ENCODE measurements at regions not wholly inside any gene's neighbourhood (a gene's known extent, or its start where the extent isn't known, plus 50 kb on each side); places are given as distances from the start of the nearest gene placed in this dataset.

DNA sequence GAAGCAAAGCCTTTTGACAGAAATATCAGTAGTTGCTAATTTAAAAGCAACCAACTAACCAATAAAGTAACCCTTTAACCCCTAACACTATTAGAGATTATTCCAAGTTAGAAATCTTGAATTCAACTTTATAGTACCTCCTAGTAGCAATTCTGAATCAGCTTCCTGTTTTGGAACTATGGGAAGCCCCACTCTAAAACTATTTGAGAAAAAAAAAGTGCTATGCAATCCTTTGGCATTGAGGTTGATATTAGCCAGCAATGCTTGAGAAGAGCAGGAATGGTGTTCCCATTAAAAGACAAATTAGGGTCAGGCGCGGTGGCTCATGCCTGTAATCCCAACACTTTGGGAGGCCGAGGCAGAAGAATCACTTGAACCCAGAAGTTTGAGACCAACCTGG, 306.2 kb upstream of the ZFP64 start:
- Histone ChIP-seq H3K9me3 (ENCODE audit: low read length) (no peaks in the 10 kb centered on the region), H3K9ac (ENCODE audit: insufficient read depth, low read depth, low read length) (no peak overlapping the region), H2AFZ (ENCODE audit: low read length) (no peak overlapping the region), H3K79me2 (ENCODE audit: insufficient read depth, low read length) (no peaks in the 10 kb centered on the region), H3K27me3 (ENCODE audit: control insufficient read depth in 1 of 2, insufficient read depth in 2 of 2, low read length in 2 of 2) (no peaks in the 10 kb centered on the region), H3K4me3 (replicated peaks in 1 of 3; ENCODE audit: insufficient read depth in 1 of 3, low read depth in 2 of 3, low read length in 3 of 3) (no peak overlapping the region), H3K27ac (ENCODE audit: extremely low read length, insufficient read depth, low read length) (no peak overlapping the region), H3K36me3 (replicated peaks in 1 of 2; ENCODE audit: control insufficient read depth in 1 of 2, insufficient read depth in 2 of 2, low read length in 2 of 2) (no peaks in the 10 kb centered on the region), H3K4me1 (ENCODE audit: insufficient read depth, low read length) (no peaks in the 10 kb centered on the region), H3K4me2 (ENCODE audit: low read depth, low read length) (no peak overlapping the region), H4K20me1 (ENCODE audit: insufficient read depth, low read length) (no peaks in the 10 kb centered on the region)
- intact Hi-C loops (cut with micrococcal nuclease; ENCODE audit: unreplicated experiment), result no loop called here
- POLR2A ChIA-PET, result no interaction called here
- TF ChIP-seq FOXO1 (CRISPR knock-in tag; IDR thresholded peaks at IDR 0.05) (no peak), MZF1 (CRISPR knock-in tag; IDR thresholded peaks at IDR 0.05; ENCODE audit: borderline replicate concordance) (no peak), KLF12 (CRISPR knock-in tag; IDR thresholded peaks at IDR 0.05; ENCODE audit: borderline replicate concordance) (no peak), ZNF7 (CRISPR knock-in tag; IDR thresholded peaks at IDR 0.05) (no peak), ZNF749 (CRISPR knock-in tag; IDR thresholded peaks at IDR 0.05; ENCODE audit: borderline replicate concordance) (no peak), PAWR (CRISPR knock-in tag; IDR thresholded peaks at IDR 0.05; ENCODE audit: borderline replicate concordance) (no peak)
- TF ChIP-seq, protein P1, sequence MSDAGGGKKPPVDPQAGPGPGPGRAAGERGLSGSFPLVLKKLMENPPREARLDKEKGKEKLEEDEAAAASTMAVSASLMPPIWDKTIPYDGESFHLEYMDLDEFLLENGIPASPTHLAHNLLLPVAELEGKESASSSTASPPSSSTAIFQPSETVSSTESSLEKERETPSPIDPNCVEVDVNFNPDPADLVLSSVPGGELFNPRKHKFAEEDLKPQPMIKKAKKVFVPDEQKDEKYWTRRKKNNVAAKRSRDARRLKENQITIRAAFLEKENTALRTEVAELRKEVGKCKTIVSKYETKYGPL (CRISPR knock-in tag; IDR thresholded peaks at IDR 0.05), result no peak
- TF ChIP-seq, protein P2, sequence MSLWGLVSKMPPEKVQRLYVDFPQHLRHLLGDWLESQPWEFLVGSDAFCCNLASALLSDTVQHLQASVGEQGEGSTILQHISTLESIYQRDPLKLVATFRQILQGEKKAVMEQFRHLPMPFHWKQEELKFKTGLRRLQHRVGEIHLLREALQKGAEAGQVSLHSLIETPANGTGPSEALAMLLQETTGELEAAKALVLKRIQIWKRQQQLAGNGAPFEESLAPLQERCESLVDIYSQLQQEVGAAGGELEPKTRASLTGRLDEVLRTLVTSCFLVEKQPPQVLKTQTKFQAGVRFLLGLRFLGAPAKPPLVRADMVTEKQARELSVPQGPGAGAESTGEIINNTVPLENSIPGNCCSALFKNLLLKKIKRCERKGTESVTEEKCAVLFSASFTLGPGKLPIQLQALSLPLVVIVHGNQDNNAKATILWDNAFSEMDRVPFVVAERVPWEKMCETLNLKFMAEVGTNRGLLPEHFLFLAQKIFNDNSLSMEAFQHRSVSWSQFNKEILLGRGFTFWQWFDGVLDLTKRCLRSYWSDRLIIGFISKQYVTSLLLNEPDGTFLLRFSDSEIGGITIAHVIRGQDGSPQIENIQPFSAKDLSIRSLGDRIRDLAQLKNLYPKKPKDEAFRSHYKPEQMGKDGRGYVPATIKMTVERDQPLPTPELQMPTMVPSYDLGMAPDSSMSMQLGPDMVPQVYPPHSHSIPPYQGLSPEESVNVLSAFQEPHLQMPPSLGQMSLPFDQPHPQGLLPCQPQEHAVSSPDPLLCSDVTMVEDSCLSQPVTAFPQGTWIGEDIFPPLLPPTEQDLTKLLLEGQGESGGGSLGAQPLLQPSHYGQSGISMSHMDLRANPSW (CRISPR knock-in tag; IDR thresholded peaks at IDR 0.05; ENCODE audit: borderline replicate concordance), result no peak
- in situ Hi-C loops (cut with HindIII; ENCODE audit: extremely low pct_ligation_motif_present, low pct_unique_long_range_greater_than_20kb), result no loop called here
- ATAC-seq, result no peak
- no TSS peak for BruUV-seq (replicated peaks)
- 45% methylated on average over 3 of the region's 3 CpGs for WGBS (ENCODE audit: low lambda C conversion rate)
- CTCF ChIA-PET (ENCODE audit: low intra/inter-chr PET ratio, low total read pairs), result no interaction called here
- no peak for FAIRE-seq
- DNase-seq (ENCODE audit: low spot score), result no peak
